H4 (cell line): ENCODE measurements at regions not wholly inside any gene's neighbourhood (a gene's known extent, or its start where the extent isn't known, plus 50 kb on each side); places are given as distances from the start of the nearest gene placed in this dataset.
"Not testable (repeated sequence)": the region's sequence is repeated elsewhere in the genome, so short reads cannot be mapped to it uniquely, and the experiment has no call there.

ENCODE experiments used
- DNase-seq: peaks from one replicate; pipeline ENCODE4 v3.0.0-alpha.2; 2015; ENCODE audit warnings: low spot score

DNA sequence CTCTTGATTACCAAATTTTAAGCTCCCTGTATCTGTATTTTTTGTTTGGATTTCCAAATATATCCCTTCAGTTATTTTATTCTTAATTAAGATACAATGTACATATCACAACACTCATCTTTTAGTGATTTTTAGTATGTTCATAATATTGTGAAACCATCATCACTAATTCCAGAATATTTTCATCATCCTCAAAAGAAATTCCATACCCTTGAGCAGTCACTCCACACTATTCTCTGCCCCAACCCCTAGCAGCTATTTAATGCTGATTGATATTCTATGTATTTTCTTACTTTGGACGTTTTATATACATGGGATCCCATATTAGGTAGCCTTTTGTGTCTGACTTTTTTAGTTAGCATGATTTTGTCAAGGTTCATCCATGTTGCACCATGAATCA is 127.4 kb upstream of the SLC8A1 start:
- no peak for DNase-seq

- DNase-seq: no peak
These were observed 132.5 kb upstream of the SLC8A1 start for GRCh38 chr2:40584432-40584831.

- DNase-seq: no peak
These were observed 139.9 kb upstream of the SLC8A1 start for GRCh38 chr2:40591774-40592173.

- no peak for DNase-seq
These were observed 140.3 kb upstream of the SLC8A1 start for GRCh38 chr2:40592218-40592617.

DNA sequence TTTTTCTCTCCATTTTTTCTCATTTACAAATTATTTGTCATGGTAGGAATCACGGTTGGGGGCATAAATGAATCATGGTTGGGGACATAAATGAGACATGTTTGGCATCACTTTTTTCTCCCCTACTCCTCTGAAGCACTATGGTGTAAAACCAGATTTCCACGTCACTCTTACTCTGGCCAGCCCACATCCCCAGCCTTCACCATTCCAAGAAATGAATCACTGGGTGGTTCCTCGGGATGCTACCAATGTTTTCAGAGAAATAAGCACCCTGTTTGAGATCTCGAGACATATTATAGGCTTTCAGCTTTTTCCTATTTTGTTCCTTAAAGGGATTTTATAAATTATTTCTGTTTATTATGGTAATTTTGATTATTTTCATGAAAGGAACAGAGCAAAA is 155.0 kb upstream of the SLC8A1 start:
- DNase-seq: no peak

GRCh38 chr2:40611196-40611595 is 159.3 kb upstream of the SLC8A1 start:
- no peak for DNase-seq

- peak; percentile 29 for DNase-seq
These were observed 174.0 kb upstream of the SLC8A1 start for GRCh38 chr2:40625849-40626248.

DNA sequence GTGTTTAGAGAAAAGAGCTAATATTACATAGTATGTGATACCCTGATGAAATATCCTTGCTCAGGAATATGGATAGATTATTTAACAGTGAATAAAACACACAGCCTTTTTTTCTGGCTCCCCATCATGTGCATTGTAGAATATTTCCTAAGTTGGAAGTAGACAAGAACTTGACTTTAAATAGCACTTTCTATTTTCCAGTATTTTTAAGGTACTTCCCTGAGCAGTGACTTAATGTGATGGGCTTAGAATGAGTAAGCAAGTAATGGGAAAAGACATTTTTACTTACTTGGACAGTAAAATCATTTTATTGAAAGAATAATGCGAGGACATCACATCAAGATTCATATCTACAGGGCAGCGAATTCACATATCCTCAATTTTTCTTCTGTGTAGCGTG is 176.7 kb upstream of the SLC8A1 start:
- DNase-seq: no peak

- no peak for DNase-seq
These were observed 178.0 kb upstream of the SLC8A1 start for GRCh38 chr2:40629768-40630434.

- DNase-seq: no peak
These were observed 187.4 kb upstream of the SLC8A1 start for GRCh38 chr2:40639320-40639719.

GRCh38 chr2:40642237-40642636 is 190.3 kb upstream of the SLC8A1 start:
- no peak for DNase-seq

- no peak for DNase-seq
These were observed 190.8 kb upstream of the SLC8A1 start for GRCh38 chr2:40642726-40643125.

DNA sequence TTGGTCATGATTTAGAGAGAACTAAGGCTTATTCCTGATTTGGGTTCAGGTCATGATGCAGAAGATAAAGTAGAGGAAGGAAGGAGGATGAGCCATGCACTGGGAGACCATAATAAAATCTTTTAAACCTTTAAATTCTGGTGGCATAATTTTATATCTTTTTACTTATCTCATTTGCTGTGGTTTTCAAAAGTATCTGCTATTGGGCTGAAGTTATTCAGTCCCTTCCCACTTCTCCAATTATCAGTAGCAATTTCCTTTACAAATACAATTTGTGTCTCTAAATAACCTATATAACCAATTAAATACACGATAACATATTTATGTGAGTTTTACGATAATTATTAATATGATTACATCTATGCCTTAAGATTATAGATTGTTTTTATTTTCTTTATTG is 194.8 kb upstream of the SLC8A1 start:
- DNase-seq: no peak

DNA sequence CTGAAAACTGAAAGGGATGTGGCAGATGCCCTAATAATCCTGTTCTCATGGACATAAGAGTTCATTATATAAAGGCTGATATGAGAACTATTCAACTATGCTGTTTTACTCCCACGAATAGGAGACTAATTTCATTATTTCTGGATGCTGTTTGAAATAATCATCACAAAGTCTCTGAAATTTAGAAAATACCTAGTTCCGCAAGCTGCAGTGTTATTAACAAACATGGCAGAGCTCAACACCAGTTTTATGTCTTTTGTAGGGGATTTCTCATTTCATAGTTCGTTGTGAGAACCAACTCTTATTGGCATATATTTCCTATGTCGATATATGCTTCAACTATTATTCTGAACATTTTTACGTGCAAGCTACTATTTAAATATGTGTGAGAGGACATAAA is 200.3 kb upstream of the SLC8A1 start:
- DNase-seq: no peak

DNA sequence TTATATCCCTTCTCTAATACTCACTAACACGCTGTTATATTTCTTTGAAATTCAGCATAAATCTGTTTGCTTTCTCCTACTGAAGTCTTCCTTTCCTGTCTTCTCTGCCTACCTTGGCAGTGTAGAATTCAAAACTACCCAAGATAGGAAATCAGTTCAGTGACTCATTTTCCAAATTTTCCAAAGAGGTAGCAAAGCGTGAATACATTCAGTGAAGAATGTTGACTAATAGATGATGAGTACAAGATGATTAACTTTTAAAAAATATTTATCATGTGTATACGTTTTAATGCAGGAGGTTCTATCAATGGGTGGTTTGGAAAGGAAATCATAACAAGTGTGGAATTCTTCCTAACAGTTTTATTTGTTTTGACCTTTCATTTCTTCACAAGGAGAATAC is 201.9 kb upstream of the SLC8A1 start:
- DNase-seq: no peak

DNA sequence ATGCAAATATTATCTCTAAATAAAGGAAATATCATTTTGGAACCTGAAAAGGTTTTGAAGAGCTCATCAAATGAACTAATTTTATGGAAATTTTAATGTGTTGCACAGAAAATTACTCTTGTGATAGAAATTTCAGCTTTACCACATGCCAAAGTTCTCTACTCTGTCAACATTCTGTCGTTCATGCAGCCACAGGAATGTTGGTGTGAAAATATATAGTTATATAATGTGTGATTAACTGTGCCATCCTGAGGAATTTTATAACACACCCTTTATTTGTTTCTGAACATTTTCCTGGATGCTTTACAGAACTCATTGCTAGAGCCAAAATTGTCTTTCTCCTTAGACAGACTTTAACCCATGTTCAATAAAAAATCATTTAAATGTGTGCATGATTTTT is 202.5 kb upstream of the SLC8A1 start:
- DNase-seq: no peak

DNA sequence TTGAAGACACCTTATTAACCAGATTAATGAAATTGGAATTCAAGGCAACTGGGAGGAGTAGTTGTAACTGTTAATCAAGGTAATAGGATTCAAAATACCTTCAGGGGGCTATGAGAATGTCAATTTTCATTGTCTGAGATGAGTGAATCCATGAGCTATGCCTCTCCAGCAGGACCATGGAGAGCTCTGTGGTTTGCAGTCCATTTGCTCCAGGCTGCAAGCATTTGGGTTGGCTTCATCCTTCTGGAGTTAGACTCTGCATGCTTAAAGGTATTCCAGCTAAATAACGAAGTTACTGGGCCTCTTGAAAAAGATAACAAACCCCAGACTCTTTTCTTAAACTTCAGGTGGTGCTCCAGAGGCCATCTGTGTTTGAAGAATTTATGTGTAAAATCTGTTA is 207.1 kb upstream of the SLC8A1 start:
- DNase-seq: no peak

DNA sequence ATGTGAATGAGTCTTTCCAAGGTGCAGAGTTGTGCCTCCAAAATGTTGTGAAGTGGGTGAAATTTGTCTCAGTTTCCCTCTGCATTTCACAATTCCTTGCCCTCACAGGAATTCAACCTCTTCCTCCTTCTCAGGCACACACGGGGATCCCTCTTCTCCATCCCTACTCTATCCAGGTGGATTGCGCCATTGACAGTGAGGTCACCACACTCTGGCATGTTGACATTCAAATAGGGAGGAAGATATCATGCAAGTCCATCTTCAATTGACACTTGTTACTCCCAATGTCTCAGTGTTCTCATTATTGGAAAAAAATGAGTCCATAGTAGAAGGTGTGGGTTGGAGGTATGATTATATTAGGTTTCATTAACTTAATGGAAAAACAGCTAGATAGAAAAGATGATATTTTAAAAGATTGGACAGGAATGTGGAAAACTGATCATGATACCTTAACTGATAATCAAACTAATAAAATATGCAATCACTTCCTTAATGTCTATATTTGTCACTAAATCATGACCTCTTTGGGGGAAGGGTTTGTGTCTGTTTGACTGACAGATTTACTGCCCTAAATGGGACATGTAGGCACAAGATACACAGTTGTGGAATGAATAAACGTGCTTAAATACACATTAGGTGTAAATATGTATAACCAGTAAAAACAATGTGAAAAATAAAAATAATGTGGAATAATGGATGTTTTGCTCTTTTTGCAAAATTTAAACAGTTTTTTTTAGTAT is 213.8 kb upstream of the SLC8A1 start:
- no peak for DNase-seq

DNA sequence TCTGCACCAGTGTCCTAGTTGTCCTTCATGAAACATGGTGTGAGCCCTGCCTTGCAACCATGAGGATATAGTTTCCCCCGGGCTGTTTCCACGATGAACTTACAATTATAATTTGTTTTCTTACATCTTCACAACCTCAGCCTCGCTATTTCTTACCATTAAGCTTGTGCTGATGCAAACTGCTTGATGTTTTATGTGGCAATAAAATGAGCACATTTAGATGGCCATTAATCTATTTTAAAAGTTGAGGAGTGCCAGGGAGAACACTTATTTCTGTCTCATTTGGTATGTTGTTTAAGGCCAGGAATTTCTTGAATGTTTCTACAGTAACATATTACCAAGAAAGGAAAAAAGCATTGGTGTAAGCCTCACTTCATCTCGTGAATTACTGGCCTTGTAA is 214.5 kb upstream of the SLC8A1 start:
- DNase-seq: no peak

GRCh38 chr2:40668425-40668824 is 216.5 kb upstream of the SLC8A1 start:
- DNase-seq: no peak

DNA sequence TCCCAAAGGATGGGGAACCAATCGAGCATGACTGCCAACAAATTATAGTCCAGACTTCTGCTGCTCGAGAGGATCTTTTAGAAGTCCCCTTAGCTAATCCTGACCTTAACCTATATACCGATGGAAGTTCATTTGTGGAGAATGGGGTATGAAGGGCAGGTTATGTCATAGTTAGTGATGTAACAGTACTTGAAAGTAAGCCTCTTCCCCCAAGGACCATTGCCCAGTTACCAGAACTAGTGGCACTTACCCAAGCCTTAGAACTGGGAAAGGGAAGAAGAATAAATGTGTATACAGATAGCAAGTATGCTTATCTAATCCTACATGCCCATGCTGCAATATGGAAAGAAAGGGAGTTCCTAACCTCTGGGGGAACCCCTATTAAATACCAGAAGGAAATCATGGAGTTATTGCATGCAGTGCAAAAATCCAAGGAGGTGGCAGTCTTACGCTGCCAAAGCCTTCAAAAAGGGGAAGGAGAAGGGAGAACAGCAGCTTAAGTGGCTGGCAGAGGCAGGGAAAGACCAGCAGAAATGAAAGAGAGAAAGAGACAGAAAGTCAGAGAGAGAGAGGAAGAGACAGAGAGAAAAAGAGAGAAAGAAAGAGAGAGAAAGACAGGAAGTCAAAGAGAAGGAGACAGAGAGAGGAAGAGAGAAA is 224.4 kb upstream of the SLC8A1 start:
- not testable (repeated sequence) for DNase-seq

GRCh38 chr2:40680547-40680946 is 228.7 kb upstream of the SLC8A1 start:
- DNase-seq: no peak

GRCh38 chr2:40690036-40690435 is 238.1 kb upstream of the SLC8A1 start:
- DNase-seq: no peak
